ENCODE measurements at regions not wholly inside any gene's neighbourhood (a gene's known extent, or its start where the extent isn't known, plus 50 kb on each side); places are given as distances from the start of the nearest gene placed in this dataset.
A peak's percentile ranks its signal among the peaks of the same experiment; 100 is the strongest.
"Not testable (repeated sequence)": the region's sequence is repeated elsewhere in the genome, so short reads cannot be mapped to it uniquely, and the experiment has no call there.

- DNase-seq (ENCODE audit: extremely low read depth, low read depth), result no peak
- TF ChIP-seq, protein P1, sequence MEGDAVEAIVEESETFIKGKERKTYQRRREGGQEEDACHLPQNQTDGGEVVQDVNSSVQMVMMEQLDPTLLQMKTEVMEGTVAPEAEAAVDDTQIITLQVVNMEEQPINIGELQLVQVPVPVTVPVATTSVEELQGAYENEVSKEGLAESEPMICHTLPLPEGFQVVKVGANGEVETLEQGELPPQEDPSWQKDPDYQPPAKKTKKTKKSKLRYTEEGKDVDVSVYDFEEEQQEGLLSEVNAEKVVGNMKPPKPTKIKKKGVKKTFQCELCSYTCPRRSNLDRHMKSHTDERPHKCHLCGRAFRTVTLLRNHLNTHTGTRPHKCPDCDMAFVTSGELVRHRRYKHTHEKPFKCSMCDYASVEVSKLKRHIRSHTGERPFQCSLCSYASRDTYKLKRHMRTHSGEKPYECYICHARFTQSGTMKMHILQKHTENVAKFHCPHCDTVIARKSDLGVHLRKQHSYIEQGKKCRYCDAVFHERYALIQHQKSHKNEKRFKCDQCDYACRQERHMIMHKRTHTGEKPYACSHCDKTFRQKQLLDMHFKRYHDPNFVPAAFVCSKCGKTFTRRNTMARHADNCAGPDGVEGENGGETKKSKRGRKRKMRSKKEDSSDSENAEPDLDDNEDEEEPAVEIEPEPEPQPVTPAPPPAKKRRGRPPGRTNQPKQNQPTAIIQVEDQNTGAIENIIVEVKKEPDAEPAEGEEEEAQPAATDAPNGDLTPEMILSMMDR (IDR thresholded peaks at IDR 0.05; ENCODE audit: low read depth, low read length), result no peak
Observed at GRCh38 chr11:134943544-134943943, 531.5 kb upstream of the B3GAT1 start.

DNA sequence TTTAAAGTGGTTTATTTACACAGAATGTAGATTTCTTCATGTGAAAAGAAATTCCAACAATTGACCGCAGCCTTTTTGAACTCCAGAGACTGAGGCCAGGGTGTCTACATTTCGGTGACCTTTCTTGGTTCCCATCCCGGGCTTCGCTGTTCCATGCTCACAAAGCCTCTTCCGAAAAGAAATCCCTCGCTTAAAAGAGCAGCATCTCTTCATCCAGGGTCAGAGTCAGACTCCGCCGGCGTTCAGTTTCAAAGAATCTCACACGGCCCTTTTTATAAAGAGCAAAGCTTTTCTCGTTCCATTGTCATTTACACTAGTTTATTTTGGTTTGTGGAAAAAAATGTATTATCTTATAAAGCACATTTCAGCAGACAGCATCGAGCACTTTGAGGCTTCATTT is 530.6 kb upstream of the B3GAT1 start:
- TF ChIP-seq, protein P1 (IDR thresholded peaks at IDR 0.05; ENCODE audit: low read depth, low read length), result no peak
- no peak for DNase-seq (ENCODE audit: extremely low read depth, low read depth)

GRCh38 chr11:134941936-134942600 is 530.0 kb upstream of the B3GAT1 start:
- DNase-seq (ENCODE audit: extremely low read depth, low read depth), result not testable (repeated sequence)
- TF ChIP-seq, protein P1 (IDR thresholded peaks at IDR 0.05; ENCODE audit: low read depth, low read length), result peak; percentile 11

DNA sequence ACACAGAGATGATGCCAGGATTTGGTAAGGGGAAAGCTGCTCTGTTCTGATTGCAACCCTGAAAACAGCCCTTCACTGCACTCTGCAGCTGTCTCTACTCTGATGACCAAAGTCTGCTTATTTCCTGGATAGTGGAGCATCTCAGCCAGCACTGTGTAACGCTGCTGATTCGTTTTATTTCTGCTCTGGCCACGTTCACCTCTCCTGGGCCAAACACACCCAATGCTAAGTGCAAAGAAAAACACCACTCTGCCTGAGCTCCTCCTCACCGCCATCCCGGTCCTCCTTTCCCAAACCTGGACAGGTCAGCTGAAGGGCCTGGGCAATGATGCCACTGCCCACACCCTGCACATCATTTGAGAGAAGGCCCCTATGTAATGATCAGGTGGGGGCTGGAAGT is 529.3 kb upstream of the B3GAT1 start:
- DNase-seq (ENCODE audit: extremely low read depth, low read depth), result no peak

DNA sequence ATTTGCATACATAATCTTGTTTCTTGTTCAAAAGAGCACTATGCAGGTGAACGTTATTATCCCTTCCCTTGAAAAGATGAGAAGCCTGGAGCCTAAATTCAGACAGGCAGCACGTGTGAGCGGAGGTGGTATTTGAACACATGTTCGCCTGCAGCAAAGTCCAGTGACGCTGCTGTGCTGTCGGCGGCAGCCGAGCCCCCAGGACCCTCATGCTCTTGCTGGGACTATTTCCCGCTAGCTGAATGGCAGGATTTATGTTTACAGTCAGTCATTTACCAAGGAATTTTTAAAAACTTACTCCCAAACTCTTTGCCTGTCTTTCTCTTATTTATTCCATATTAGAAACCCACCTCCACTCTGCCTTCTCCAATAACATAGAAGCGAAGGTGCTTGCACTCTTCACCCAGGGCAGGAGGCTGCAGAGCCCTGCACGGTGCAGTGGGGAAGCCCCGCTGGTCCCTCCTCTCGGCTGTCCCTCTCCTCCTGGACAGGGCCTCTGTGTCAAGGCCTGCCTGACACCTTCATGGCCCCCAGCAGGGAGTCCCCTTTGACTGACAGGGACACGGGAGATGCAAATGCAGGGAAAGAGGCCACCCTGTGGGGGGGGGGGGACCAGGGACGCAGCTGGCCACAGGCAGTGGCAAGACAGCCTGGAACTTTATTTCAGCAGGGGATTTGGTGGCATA is 528.5 kb upstream of the B3GAT1 start:
- no peak for DNase-seq (ENCODE audit: extremely low read depth, low read depth)
- TF ChIP-seq, protein P1 (IDR thresholded peaks at IDR 0.05; ENCODE audit: low read depth, low read length), result no peak

More for the DNA sequence above, 529.3 kb upstream of the B3GAT1 start:
- TF ChIP-seq, protein P1 (IDR thresholded peaks at IDR 0.05; ENCODE audit: low read depth, low read length), result no peak

GRCh38 chr11:134939905-134940304 is 527.9 kb upstream of the B3GAT1 start:
- no peak for DNase-seq (ENCODE audit: extremely low read depth, low read depth)
- TF ChIP-seq, protein P1 (IDR thresholded peaks at IDR 0.05; ENCODE audit: low read depth, low read length), result no peak

- TF ChIP-seq, protein P1 (IDR thresholded peaks at IDR 0.05; ENCODE audit: low read depth, low read length), result no peak
- DNase-seq (ENCODE audit: extremely low read depth, low read depth), result no peak
Observed at GRCh38 chr11:134939031-134939430, 527.0 kb upstream of the B3GAT1 start.
